AG08395 (cell line): ENCODE measurements at regions not wholly inside any gene's neighbourhood (a gene's known extent, or its start where the extent isn't known, plus 50 kb on each side); places are given as distances from the start of the nearest gene placed in this dataset.

Source experiments
- DNase-seq: peaks from one replicate; pipeline ENCODE4 v3.0.0; 2012; ENCODE audit warnings: mixed read lengths, low spot score

DNA sequence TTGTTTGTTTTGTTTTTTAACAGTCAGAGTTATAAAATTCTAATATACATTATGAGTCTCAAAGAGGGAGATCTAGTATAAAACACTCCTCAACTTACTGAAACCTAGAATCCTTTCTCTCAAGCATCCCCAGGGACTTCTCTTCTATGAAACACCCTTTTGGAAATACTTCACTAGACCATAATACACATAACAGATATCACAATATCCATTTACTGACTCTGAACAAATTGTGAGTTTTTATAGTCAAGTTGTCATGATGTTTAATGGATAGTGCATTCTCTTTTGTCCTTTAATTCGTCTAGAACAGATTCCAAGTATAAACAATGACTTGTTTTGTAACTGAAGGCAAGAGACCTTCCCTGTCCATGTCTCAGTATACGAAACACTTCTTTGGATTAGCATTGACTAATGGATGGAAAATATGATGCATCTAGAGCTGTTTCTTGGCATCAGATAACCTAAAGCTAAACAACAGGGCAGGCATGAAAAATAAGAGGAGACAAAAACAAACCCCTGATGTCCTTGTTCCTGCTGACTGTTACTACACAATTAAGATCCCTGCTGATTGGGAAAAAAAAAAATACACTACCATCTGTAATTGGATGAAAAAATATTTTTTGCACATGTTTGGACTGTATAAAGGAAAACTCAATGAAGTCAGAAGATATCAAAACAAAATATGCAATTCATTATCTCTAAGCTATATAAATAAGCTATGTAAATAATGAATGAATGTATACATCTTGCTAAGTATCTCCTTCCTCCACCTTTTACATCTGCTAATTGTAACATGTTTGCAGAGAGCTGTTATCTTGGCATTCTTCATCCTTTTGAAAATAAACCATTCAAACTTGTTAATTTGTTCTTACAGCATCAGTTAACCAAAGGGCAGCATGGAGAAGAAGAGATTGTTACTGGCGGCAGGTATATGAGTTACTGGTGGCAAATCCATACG lies 214.2 kb downstream of the LACC1 start:
- DNase-seq = no peak

DNA sequence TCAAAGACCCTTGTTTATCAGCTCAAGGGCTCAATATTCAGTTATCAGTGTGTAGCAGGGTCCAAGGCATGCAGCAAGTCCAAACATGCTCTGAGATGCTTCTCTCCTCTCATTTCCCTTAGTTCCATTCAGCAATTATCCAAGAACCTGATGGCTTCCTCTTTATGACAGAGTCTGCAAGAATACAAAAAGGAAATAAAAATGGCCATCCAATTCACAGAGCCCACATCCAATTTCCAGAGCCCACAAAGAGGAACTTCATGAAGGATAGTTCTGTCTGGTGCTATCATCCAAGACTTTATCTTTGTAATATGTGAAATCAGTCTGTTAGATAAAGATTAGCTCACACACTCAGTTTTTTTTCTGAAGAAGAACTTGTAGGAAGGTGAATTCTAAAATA lies 217.2 kb downstream of the LACC1 start:
- no peak for DNase-seq

DNA sequence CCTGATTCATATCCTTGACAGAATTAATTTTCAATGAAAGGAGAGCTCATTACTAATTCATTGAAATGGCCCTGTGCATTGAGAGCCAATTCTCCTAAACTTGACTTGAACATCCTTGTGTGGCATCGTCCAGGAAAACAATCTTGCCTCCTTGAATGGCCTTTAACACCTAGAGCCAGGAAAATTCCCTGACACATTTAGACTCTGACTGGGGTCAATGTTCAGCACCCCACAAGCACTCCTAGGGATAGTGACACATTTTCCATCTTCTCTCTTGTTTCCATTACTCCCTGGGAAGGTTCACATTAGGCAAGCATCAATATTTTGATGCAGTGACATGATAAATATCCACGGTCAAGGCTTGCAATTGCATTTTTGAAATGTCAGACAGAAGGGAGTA lies 218.9 kb downstream of the LACC1 start:
- DNase-seq = no peak

DNA sequence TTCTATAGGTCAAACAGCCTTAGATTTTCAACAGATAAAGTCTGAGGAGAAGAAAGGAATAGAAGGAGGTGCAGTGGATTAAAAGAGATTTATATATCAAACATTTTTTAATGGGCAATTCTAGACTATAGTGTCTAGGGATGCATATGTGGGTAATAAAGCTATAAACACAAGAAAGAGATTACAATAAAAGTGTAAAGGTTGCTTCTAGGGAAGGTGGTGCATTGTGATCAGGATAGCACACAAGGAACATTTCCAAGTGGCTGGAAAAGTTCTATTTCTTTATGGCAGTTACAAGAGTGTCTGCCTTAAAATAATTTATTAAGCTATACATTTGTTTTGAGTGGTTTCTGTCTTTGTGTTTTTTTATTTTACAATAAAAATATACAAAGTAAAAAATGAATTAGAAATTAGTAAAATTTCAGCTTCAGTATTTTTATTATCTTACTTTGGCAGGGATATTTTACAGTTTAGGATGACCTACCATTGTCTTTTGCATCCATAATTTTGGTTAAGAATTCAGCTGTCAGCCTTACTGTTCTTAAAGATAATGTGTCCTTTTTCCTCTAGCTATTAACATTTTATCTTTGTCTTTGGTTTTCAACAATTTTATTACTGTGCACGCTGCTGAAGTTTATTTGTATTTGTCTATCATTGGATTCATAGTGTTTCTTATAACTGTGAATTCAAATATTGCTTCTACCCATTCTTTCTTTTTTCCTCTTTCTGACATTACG lies 221.8 kb downstream of the LACC1 start:
- no peak for DNase-seq

DNA sequence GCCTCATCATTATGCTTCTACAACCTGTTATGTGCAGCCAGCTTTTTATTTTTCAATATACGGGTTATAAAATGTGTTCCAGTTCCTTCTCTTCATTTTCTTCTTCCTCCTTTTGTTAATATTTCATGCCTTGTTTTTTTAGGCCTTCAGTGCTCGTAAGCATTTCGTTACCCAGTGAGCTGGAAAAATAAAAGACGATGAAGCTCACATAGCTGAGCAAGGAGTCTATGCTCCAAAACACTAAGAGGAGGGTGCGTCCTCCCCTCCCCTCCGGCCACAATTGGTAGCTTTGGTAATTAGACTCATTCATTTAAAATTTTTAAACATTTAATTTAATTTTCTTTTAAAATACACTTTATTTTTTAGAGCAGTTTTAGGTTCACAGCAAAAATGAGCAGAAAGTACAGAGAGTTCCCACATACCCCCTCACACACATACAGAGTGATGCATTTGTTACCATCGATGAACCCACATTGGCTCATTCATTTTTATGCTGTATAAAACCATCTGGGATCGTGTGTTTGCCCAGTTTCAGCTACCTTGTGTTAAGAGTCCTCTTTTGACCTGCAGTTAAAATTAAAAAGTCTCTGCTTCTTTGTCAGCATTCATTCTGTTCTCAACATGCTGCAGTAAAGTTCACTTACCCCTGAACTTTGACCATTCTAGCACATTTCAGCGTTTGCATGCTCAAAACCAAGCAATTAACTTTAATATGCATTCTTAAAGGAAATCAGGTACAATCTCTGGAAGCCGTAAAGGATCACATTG lies 223.9 kb downstream of the LACC1 start:
- DNase-seq = no peak

DNA sequence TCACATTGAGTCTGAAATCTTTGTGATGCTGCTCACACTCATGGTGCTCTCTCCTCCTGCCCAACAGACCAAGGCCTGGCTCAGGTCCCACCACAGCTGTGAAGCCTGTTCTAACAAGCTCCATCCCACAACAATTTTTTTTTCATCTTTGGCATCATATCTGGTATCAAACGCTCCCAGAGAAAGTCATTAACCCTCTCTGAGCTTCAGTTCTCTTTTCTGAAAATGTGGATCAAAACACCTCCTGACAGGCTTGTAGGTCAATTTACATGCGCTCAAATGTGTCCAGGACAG lies 224.4 kb downstream of the LACC1 start:
- no peak for DNase-seq

DNA sequence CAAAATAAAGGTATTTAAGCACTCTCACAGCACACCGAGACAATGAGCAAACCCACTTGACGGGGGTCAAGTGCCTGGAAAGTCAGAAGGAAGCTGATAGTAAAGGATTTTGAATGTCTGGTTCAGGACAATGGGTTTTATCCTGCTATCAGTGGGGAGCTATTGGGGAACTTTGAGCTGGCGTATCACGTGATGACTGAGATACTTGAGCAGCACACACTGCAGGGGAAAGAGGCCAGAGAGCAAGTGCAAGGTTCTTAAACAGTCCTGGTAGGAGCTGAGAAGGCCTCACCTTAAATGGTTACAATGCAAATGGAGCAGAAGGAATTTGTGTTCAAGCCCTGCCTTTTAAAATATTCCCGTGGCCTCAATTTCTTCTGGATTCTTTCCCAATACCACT lies 225.3 kb downstream of the LACC1 start:
- no peak for DNase-seq

DNA sequence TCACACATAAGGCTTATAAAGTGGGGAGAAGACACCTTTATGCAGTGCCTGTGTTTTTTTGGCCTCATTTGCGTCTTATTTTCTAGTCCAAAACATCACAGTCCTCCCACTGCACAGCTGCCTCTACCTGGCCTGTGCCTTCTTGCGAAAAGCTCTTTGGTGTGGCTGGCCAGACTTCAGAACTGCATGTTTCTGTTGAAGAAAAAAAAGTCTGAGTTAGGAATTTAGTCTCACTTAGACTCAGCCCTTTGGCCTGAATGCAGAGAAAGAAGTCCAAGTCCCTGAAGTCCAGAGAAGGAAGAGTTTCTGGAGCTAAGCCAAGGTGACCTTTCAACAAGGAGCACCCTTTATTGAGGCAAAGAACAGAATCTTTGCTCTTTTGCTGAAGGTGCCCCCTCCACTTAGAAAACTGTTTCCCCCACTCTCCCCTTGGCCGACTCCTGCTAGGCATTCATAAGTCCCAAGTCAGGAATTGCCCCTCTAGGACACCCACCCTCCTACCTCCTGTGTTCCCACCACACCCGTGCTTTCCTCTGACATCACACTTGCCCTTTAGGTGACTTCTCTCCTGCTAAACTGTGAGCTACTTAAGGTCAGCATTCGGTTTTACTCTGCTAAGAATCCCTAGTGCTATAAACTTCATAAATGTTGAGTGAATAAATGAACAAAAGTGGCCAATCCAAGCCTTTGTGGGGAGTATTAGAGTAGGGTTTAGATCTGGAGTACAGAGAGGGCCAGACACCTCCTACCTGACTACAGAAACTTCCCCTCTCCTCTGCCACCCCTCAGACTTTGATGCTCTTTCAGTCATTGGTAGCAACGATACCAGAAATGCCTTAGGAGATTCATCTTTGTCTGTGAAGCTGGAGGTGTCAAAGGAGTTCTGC lies 226.8 kb downstream of the LACC1 start:
- no peak for DNase-seq

DNA sequence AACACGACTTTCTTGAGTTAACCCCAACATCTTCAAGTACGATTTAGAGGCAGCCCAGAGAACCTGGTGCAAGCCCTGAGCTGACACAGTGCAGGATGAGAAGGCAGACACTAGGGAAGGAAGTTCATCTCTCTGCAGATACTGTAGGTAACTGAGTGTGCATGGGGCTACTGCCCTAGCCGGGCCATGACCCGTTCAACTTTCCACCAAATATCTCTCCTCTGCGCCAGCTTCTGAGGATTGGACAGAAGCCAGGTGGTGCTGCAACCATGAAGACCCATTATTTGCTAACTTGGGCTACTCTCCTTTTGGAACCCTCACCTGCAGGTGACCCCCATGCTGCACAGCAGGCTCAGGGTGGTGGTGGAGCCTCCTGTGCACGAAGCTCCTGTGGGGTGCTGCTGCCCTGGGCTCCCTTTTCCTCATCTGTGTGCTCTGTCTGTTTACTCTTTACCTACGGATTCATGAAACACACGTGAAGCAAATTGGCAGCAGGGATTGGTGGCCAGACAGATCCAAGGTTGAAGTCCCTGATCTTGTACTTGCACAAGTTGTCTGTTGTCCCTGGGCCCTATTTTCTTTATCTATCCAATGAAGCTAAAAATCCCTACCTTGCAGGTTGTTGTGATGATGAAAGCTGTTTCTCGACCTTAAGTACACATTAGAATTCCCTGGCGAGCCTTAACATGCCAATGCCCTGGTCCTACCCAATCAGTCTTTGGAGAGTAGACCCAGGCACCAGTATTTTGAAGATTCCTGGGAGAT lies 227.8 kb downstream of the LACC1 start:
- DNase-seq = no peak

DNA sequence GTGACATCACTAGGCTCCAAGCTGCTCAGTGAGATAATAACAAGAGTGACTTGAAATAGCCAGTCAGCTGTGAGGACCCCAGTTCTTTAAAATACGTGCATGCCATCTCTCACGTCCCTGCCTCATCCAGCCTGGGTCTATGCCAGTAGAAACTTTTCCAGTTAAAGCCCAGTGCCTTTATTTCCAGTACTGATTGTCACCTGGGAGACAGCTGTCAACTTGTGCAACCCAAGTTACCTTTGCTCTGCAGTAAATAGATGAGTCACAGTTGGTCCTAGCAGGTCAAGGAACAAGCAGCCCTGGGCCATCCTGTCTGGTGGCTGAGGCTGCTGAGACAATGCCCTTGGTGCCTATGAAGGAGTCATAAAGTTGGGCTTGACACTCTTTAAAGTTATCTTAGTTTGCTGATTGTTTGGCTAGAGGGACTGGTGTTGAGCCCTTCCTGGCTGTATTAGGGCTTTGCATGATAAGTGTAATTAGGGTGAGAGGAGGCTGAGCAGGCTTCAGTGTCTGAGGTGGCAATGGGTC lies 228.7 kb downstream of the LACC1 start:
- no peak for DNase-seq

DNA sequence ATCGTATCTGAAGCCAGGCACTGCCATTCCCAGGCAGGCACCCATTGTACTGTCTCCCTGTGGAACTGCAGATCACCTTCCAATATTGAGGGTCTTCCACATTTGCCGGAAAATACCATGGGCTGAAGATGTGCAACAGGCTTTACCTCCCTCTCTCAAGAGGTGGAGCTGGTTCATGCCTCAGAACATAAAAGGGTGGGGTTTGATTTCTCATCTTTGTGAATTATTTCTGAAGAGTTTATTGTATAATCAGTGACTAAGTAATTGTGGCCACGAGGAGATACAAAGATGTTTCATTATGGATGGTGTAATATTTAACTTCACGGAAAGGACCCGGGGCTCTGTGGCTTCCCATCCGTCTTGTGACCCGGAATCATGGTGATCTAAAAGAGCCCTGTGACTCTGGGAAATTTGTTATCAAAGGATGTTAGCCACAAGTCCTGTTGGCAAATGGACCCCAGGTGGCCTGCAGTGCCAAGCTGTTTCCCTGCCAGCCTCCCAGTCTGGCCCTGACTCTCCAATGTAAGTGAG lies 230.5 kb downstream of the LACC1 start:
- DNase-seq = no peak

DNA sequence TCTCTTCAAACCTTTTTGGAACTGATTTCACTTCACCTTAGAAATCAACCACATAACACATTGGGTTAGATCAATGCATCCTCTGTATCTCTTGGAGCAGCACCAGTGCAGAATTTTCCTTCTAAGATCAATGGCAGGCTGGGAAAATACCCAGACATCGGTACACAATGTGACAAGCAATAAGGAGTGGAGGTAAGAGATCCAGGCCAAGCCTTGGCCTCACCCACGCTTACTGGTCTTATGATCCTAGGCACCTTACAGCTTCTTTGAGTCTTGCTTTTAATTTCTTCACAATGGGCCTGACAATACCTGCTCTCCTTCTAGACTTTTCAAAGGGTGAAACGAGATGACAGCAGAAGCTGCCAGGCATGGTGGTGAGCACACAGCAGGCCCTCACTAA lies 232.0 kb downstream of the LACC1 start:
- DNase-seq = no peak

DNA sequence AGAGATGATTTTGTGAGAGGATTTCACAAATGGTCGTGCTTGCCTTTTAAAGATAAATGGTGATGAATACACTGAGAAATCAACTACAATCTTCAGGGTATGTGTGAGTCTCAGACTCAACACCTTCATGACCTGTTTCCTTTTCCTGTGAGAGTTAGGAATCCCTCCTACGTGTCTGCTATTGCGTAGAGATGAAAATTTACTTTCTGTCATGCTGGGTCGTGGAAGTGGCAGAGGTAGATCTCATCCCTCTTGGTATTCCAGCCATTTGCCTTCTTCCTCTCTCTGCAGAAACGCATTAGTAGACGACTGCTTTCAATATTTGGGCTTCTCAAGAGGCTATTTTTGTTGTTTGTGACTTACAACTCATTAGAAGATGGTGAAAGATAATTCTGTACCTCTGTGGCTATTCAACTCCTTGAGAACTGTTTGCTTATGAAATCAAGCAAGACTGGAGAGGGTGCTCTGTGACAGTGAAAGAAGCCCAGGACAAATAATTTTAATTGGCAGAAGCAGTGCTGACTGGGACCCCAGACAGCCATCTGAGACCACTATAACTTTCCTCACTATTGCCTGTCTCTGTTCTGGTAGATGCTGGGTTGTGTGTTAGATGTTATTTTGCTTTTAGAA lies 233.1 kb downstream of the LACC1 start:
- no peak for DNase-seq

DNA sequence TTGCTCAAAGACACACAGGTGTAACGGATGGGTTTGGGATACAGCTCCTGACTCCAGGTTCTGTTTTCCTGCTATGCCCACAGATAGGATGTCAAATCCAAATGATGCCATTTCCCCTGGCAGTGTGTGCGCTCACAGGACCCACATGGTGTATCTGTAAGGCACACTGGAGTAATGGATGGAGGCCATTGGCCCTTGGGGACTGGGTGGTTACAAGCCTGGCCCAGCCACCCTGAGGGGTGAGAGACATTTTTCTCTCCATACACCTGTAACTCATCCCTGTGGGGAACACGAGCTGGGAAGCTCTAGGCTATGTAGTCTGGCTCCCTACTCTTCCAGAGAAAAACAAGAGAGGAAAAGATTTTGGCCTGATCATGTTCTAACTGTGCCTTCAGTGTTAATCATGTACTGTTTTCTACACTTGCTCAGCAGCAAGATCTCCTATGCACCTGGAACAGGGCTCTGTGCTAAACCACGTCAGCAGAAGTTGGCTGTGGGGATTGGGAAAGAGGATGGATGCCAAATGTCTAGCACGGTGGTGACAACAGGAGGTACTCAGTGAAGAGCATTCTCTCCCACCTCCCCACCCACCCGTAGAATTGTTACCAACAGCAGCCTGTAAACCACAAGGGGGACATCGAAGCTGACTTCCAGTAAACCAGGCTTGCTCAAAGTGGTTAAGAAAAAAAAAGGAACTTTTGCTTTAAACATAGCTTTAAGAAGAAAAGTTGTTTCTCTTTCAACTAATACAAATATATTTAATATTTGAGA lies 237.0 kb downstream of the LACC1 start:
- no peak for DNase-seq

DNA sequence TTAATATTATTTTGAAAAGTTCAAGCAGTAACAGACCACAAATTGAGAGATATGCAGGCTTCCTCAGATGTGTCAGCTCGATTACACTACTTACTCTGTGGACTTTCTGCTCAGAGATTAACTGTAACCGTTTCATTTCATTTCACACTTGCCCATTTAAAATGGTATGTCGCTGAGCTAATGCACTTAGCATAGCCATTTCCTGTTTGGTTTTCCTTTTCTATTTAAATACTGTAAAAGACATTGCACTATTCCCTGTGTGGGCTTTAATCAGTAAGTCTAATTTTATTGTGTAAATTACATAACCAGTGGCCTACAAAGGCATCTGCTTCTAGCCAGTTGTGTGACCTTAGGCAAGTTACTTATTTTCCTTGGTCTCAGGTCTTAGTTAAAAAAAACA lies 237.6 kb downstream of the LACC1 start:
- DNase-seq = peak; percentile 6

DNA sequence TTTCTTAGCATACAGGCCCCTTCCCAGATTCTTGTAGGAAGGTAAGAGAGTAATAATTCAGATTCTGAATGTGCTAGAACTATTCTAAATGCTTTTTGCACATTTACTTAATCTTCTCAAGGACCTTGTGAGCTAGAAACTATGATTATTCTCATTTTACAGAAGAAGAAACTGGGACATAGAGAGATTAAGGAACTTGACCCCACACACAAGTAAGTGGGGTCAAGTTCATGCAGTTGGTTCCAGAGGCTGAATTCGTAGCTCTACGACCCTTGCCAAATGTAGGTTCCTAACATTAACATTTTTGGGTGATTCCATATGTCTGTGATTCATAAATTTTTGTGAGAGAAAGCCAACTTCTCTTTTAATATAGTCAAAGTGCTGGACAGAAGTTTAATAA lies 238.1 kb downstream of the LACC1 start:
- DNase-seq = no peak

DNA sequence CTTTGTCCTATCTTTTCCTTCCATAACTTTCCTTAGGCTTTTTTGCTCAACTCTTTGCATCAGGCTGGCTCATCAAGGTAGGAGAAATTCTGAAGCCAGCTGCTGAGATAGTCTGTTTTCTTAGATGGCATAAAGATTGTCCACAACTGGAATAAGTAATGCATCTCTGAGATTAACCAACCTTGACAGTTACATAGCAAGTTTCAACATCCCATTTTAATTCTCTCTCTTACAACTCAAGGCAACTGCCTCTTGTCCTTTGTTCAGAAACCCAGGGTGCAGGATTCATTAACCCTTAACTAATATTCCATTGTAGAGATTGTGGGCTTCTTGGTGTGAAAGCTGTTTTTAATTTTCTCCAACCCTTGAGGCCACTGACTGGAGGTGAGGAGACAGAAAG lies 239.2 kb downstream of the LACC1 start:
- DNase-seq = no peak

DNA sequence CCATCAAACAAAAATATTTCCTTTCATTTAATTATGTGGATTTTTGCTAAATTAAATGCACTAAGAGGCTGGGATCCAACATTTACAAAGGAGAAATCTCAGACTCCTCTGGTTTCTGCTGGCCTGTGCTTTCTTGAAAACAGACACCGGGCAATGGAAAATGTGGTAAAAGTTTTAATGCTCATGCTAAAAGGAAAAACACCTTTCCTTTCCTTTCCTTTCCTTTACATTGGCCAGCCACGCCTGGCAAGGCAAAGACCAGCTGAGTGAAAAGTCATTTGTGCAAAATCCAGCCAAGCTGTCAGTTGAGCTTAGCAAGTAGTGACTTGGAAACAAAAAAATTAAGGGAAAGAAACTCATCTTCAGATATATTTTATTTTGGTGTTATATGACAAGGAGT lies 240.3 kb downstream of the LACC1 start:
- no peak for DNase-seq
